ENCODE measurements at regions not wholly inside any gene's neighbourhood (a gene's known extent, or its start where the extent isn't known, plus 50 kb on each side); places are given as distances from the start of the nearest gene placed in this dataset.
"Not testable (repeated sequence)": the region's sequence is repeated elsewhere in the genome, so short reads cannot be mapped to it uniquely, and the experiment has no call there.

DNA sequence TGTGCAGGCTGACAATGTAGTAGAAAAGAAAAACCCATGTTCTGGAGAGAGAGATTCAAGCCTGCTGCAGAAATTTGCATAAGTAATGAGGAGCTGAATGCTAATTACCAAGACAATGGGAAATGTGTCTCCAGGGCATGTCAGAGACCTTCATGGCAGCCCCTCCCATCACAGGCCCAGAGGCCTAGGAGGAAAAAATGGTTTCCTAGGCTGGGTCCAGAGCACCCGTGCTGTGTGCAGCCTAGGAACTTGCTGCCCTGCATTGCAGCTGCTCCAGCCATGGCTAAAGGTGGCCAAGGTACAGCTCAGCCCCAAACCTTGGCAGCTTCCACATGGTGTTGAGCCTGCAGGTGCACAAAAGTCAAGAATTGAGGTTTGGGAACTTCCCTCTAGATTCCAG is 402.3 kb downstream of the PRR32 start:
- TF ChIP-seq, protein P1, sequence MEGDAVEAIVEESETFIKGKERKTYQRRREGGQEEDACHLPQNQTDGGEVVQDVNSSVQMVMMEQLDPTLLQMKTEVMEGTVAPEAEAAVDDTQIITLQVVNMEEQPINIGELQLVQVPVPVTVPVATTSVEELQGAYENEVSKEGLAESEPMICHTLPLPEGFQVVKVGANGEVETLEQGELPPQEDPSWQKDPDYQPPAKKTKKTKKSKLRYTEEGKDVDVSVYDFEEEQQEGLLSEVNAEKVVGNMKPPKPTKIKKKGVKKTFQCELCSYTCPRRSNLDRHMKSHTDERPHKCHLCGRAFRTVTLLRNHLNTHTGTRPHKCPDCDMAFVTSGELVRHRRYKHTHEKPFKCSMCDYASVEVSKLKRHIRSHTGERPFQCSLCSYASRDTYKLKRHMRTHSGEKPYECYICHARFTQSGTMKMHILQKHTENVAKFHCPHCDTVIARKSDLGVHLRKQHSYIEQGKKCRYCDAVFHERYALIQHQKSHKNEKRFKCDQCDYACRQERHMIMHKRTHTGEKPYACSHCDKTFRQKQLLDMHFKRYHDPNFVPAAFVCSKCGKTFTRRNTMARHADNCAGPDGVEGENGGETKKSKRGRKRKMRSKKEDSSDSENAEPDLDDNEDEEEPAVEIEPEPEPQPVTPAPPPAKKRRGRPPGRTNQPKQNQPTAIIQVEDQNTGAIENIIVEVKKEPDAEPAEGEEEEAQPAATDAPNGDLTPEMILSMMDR (IDR thresholded peaks at IDR 0.05; ENCODE audit: low read depth, low read length, missing input control), result not testable (repeated sequence)
- TF ChIP-seq RAD21 (IDR thresholded peaks at IDR 0.05); GABPA (IDR thresholded peaks at IDR 0.05 in 1 of 2, conservative IDR thresholded peaks at IDR 0.05 in 1 of 2); EGR1 (IDR thresholded peaks at IDR 0.05; ENCODE audit: low read depth in 2 of 2); JUND (IDR thresholded peaks at IDR 0.05); HNF4A (conservative IDR thresholded peaks at IDR 0.05); YY1 (IDR thresholded peaks at IDR 0.05); TAF1 (conservative IDR thresholded peaks at IDR 0.05); RXRA (IDR thresholded peaks at IDR 0.05): not testable (repeated sequence)
- TF ChIP-seq, protein P2, sequence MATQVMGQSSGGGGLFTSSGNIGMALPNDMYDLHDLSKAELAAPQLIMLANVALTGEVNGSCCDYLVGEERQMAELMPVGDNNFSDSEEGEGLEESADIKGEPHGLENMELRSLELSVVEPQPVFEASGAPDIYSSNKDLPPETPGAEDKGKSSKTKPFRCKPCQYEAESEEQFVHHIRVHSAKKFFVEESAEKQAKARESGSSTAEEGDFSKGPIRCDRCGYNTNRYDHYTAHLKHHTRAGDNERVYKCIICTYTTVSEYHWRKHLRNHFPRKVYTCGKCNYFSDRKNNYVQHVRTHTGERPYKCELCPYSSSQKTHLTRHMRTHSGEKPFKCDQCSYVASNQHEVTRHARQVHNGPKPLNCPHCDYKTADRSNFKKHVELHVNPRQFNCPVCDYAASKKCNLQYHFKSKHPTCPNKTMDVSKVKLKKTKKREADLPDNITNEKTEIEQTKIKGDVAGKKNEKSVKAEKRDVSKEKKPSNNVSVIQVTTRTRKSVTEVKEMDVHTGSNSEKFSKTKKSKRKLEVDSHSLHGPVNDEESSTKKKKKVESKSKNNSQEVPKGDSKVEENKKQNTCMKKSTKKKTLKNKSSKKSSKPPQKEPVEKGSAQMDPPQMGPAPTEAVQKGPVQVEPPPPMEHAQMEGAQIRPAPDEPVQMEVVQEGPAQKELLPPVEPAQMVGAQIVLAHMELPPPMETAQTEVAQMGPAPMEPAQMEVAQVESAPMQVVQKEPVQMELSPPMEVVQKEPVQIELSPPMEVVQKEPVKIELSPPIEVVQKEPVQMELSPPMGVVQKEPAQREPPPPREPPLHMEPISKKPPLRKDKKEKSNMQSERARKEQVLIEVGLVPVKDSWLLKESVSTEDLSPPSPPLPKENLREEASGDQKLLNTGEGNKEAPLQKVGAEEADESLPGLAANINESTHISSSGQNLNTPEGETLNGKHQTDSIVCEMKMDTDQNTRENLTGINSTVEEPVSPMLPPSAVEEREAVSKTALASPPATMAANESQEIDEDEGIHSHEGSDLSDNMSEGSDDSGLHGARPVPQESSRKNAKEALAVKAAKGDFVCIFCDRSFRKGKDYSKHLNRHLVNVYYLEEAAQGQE (IDR thresholded peaks at IDR 0.05), result not testable (repeated sequence)
